Activated CD8-positive, alpha-beta memory T cell treated with anti-CD3 and anti-CD28 coated beads, Interleukin-2, amount 10 ng/mL, durations not matched to agents 7 days and 5 days (primary cell): ENCODE measurements at regions not wholly inside any gene's neighbourhood (a gene's known extent, or its start where the extent isn't known, plus 50 kb on each side); places are given as distances from the start of the nearest gene placed in this dataset.

Source experiments
- ATAC-seq: fragments of 150-1000 bp; cut with Tn5 transposase; one replicate; pipeline ENCODE4 v1.10.0; 2021; ENCODE audit warnings: moderate library complexity
- CTCF ChIA-PET: fragments of 350-600 bp; sonication (Branson Sonifier 250); formaldehyde crosslinking; loops from one replicate; lab custom pipeline; 2021; ENCODE audit warnings: antibody characterized with exemption; lab: Charles Lee
- DNase-seq: peaks from one replicate; pipeline ENCODE4 v3.0.0-alpha.2; 2020
- H3K27ac Mint-ChIP-seq: one replicate; pipeline ENCODE4 v1.8.0; 2021; ENCODE audit warnings: mild to moderate bottlenecking, mixed read lengths
- H3K27me3 Mint-ChIP-seq: one replicate; pipeline ENCODE4 v1.8.0; 2021; ENCODE audit warnings: mixed read lengths
- H3K36me3 Mint-ChIP-seq: one replicate; pipeline ENCODE4 v1.8.0; 2021; ENCODE audit warnings: mild to moderate bottlenecking, mixed read lengths
- H3K4me1 Mint-ChIP-seq: one replicate; pipeline ENCODE4 v1.8.0; 2021; ENCODE audit warnings: mixed read lengths
- H3K4me3 Mint-ChIP-seq: one replicate; pipeline ENCODE4 v1.8.0; 2021; ENCODE audit warnings: mild to moderate bottlenecking, moderate library complexity, mixed read lengths
- H3K9me3 Mint-ChIP-seq: one replicate; pipeline ENCODE4 v1.8.0; 2022; ENCODE audit warnings: low read depth, mixed read lengths

- Mint-ChIP-seq H3K36me3 (no peaks in the 10 kb centered on the region), H3K4me3 (no peak overlapping the region), H3K27ac (no peak overlapping the region), H3K27me3 (no peaks in the 10 kb centered on the region), H3K4me1 (no peaks in the 10 kb centered on the region), H3K9me3 (no peaks in the 10 kb centered on the region)
- CTCF ChIA-PET, result no interaction called here
- DNase-seq, result no peak
- ATAC-seq, result no peak
Measured at GRCh38 chr18:76145521-76146376, 349.3 kb downstream of the ZNF516 start.

- H3K27ac Mint-ChIP-seq, result no peak overlapping the region
- no peak for ATAC-seq
- CTCF ChIA-PET, result no interaction called here
- no peak for DNase-seq
- no peak overlapping the region for H3K4me3 Mint-ChIP-seq
- no peaks in the 10 kb centered on the region for H3K27me3 Mint-ChIP-seq
- H3K36me3 Mint-ChIP-seq, result no peaks in the 10 kb centered on the region
- H3K9me3 Mint-ChIP-seq, result no peaks in the 10 kb centered on the region
- H3K4me1 Mint-ChIP-seq, result no peaks in the 10 kb centered on the region
Measured at GRCh38 chr18:76144844-76145243, 350.2 kb downstream of the ZNF516 start.

DNA sequence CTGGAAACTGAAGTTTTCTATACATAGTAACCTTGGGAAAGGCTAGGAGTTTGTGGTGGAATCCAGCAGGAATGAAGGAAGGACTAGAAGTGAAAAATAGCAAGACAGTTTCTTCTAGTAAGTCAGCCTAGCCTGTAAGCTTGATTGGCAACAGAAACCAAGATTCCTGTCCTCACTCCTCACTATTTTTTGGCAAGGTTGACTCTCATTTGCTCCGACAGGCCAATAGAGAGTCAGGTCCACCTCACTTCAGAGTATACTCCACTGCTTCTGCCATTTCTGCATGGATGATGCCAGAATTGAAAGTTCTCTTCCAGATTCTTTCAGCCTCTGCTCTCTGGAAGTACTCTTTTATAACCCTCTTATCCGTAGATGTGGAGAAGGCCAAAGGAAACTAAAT, 352.4 kb downstream of the ZNF516 start:
- H3K9me3 Mint-ChIP-seq, result no peaks in the 10 kb centered on the region
- H3K36me3 Mint-ChIP-seq, result no peaks in the 10 kb centered on the region
- CTCF ChIA-PET, result no interaction called here
- DNase-seq (no peak), ATAC-seq (no peak)
- no peaks in the 10 kb centered on the region for H3K4me1 Mint-ChIP-seq
- no peak overlapping the region for H3K4me3 Mint-ChIP-seq
- H3K27ac Mint-ChIP-seq, result no peak overlapping the region
- no peaks in the 10 kb centered on the region for H3K27me3 Mint-ChIP-seq

DNA sequence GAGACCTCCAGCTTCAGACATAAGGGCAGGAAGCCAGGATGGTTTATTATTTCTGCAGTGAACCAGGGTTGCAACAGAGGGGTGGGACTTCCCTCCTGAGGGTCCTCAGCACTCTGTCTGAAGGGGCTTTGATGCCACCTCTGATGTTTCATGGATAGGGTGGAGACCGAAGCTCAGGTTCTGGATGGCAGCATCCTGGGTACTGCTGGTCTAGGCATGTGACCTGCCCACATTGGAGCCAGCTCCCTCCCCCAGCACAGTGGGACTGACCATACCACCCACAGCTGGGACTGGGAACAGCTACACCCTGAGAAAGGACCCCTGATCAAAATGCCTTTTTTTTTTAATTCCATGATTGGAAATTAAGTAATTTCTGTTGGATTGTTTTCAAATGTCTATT, 355.2 kb downstream of the ZNF516 start:
- H3K27me3 Mint-ChIP-seq, result no peaks in the 10 kb centered on the region
- H3K27ac Mint-ChIP-seq, result no peak overlapping the region
- ATAC-seq (no peak), DNase-seq (no peak)
- no peaks in the 10 kb centered on the region for H3K36me3 Mint-ChIP-seq
- no peak overlapping the region for H3K4me3 Mint-ChIP-seq
- H3K9me3 Mint-ChIP-seq, result no peaks in the 10 kb centered on the region
- no peaks in the 10 kb centered on the region for H3K4me1 Mint-ChIP-seq
- CTCF ChIA-PET, result no interaction called here

GRCh38 chr18:76137216-76137615, 357.8 kb downstream of the ZNF516 start:
- CTCF ChIA-PET, result no interaction called here
- no peak overlapping the region for H3K27ac Mint-ChIP-seq
- DNase-seq, result no peak

DNA sequence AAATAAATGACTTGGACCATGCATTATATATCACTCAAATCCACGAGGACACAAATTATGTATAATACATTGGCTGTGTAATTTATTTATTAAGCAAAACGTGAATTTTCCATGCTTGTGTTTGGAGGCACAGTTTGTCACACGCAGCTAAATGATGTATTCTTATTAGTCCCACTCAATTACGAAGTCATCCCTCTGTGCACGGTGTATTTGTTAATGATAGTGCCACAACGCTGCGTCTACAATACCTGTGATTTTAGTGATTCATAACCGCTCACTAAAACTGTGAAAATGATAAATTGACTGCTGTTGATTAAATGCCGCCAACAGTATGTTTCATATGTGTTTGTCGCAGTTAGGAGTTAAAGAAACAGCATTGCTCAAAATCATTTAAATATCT, 358.3 kb downstream of the ZNF516 start:
- ATAC-seq (no peak), DNase-seq (no peak)
- CTCF ChIA-PET, result no interaction called here
- Mint-ChIP-seq H3K9me3 (no peaks in the 10 kb centered on the region), H3K27me3 (no peaks in the 10 kb centered on the region), H3K4me1 (no peaks in the 10 kb centered on the region), H3K4me3 (no peak overlapping the region), H3K36me3 (no peaks in the 10 kb centered on the region), H3K27ac (no peak overlapping the region)

More at GRCh38 chr18:76137216-76137615, 357.8 kb downstream of the ZNF516 start:
- Mint-ChIP-seq H3K27me3 (no peaks in the 10 kb centered on the region), H3K4me1 (no peaks in the 10 kb centered on the region), H3K36me3 (no peaks in the 10 kb centered on the region), H3K9me3 (no peaks in the 10 kb centered on the region), H3K4me3 (no peak overlapping the region)
- ATAC-seq, result no peak

DNA sequence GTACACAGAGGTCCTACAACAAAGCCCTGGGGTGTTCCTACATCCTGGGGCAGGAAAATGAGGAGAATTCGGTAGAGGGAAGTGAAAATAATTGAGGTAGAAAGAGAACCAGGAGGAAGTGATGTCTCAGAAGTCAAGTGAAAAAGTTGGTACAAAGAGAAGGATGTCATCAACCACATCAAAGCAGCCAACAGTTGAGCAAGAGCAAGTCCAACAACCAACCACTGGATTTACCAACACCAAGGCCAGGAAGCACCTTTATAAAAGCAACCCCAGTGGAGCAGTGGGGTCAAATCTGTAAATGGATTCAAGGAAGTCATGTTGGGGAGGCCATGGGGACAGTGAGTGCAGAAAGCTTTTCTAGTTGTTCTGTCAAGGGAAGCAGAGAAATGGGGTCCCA, 360.4 kb downstream of the ZNF516 start:
- CTCF ChIA-PET, result no interaction called here
- no peaks in the 10 kb centered on the region for H3K36me3 Mint-ChIP-seq
- no peaks in the 10 kb centered on the region for H3K27me3 Mint-ChIP-seq
- ATAC-seq (no peak), DNase-seq (no peak)
- no peak overlapping the region for H3K27ac Mint-ChIP-seq
- H3K4me3 Mint-ChIP-seq, result no peak overlapping the region
- H3K4me1 Mint-ChIP-seq, result no peaks in the 10 kb centered on the region
- no peaks in the 10 kb centered on the region for H3K9me3 Mint-ChIP-seq

DNA sequence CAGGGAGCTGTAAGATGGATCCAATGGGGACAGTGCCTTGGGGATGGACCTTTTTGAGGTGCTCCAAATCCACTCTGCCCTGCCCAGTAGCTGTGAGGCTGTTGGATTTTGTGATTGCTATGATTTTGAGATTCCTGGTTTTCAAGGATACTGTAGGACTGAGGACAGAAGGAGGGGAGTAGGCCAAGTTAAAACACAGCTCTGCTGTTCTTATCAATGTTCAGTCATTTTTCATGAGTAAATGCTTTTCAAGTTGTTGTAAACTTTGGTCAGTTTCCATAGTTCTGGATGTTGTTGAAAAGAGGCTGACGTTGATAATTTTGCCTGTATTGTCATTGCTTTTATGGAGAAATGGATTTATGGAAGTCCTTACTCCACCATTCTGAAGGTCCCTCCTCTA, 361.2 kb downstream of the ZNF516 start:
- DNase-seq (no peak), ATAC-seq (no peak)
- Mint-ChIP-seq H3K4me3 (no peak overlapping the region), H3K27ac (no peak overlapping the region), H3K27me3 (no peaks in the 10 kb centered on the region), H3K9me3 (no peaks in the 10 kb centered on the region), H3K36me3 (no peaks in the 10 kb centered on the region), H3K4me1 (no peaks in the 10 kb centered on the region)
- CTCF ChIA-PET, result no interaction called here

DNA sequence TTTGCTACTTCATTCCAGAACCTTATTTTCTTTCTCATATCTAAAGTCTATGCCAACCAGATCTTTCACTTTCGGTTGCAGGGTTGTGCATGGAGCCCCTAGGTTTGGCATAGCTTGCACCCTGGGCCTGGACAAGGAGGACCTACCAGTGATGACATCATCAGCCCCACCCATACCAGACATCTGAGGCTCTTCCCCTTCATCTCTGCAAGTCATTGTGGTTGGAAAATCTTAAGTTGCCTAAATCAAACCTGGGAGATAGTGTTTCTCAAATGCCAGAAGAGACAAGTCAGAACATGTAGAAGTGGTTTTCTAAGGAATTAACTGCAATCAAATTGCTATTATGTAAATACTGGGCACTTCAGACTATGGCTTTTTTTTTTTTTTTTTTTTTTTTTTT, 363.3 kb downstream of the ZNF516 start:
- ATAC-seq (no peak), DNase-seq (no peak)
- no peak overlapping the region for H3K4me3 Mint-ChIP-seq
- no peak overlapping the region for H3K27ac Mint-ChIP-seq
- no peaks in the 10 kb centered on the region for H3K27me3 Mint-ChIP-seq
- no peaks in the 10 kb centered on the region for H3K4me1 Mint-ChIP-seq
- H3K9me3 Mint-ChIP-seq, result no peaks in the 10 kb centered on the region
- CTCF ChIA-PET, result no interaction called here
- no peaks in the 10 kb centered on the region for H3K36me3 Mint-ChIP-seq

- Mint-ChIP-seq H3K4me3 (no peak overlapping the region), H3K4me1 (no peaks in the 10 kb centered on the region), H3K36me3 (no peaks in the 10 kb centered on the region), H3K27ac (no peak overlapping the region), H3K9me3 (no peaks in the 10 kb centered on the region), H3K27me3 (no peaks in the 10 kb centered on the region)
- DNase-seq, result no peak
- ATAC-seq, result no peak
- CTCF ChIA-PET, result no interaction called here
Measured at GRCh38 chr18:76130845-76131244, 364.2 kb downstream of the ZNF516 start.

DNA sequence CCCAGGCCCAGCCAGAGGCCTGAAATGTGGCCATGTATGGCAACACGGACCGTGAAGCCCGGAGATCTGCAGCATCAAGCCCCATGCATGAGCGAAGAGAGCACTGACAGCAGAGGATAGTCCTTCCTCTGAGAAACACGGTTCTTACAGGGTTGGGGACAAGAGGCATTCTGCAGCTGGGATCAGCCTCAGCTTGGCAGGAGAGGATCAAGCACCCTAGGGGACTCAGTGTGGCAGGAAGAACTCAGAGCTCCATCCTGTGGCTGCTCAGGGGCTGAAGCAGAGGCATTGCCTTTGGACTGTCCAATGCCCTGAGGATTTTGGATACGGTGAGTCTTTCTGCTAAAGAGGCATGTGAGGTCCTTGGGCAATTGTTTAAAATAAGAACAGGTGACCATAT, 368.7 kb downstream of the ZNF516 start:
- CTCF ChIA-PET, result no interaction called here
- no peaks in the 10 kb centered on the region for H3K4me1 Mint-ChIP-seq
- H3K36me3 Mint-ChIP-seq, result no peaks in the 10 kb centered on the region
- no peak overlapping the region for H3K27ac Mint-ChIP-seq
- H3K9me3 Mint-ChIP-seq, result no peaks in the 10 kb centered on the region
- no peak overlapping the region for H3K4me3 Mint-ChIP-seq
- H3K27me3 Mint-ChIP-seq, result no peaks in the 10 kb centered on the region
- ATAC-seq, result no peak
- DNase-seq, result no peak

DNA sequence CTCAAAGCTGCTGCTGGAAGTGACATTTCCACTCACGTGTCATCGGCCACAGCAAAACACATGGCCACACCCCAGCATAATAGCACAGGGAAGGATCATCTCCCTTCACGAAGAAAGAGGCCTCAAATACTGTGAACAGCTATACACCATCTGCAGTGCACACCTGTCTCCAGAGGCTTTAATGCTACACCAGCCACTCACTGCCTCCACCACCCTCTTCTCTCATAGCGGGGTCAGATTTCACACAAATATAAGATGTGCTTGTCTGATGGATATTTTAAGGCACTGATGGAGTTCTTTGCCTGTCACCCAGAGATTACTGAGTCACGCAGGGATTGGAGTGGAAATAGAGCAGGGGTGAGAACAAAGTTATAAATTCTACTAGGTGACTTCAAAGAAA, 374.0 kb downstream of the ZNF516 start:
- H3K4me1 Mint-ChIP-seq, result no peaks in the 10 kb centered on the region
- ATAC-seq (no peak), DNase-seq (no peak)
- H3K27ac Mint-ChIP-seq, result no peak overlapping the region
- no peaks in the 10 kb centered on the region for H3K27me3 Mint-ChIP-seq
- H3K4me3 Mint-ChIP-seq, result no peak overlapping the region
- no peaks in the 10 kb centered on the region for H3K9me3 Mint-ChIP-seq
- H3K36me3 Mint-ChIP-seq, result no peaks in the 10 kb centered on the region
- CTCF ChIA-PET, result no interaction called here

DNA sequence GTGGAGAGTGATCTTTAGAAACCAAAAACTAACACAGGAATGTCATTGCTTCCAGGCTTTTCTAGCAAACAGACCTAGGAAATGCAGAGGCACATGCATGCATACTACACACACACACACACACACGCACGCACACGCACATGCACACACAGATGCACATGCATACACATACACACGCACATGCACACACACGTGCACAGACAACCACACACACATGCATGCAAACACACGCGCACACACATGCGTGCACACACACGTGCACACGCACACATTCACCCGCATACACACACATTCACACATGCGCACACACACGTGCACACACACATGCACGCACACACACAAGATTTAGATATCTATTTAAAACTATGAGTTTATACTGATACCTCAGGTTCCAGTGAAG, 379.5 kb downstream of the ZNF516 start:
- Mint-ChIP-seq H3K27ac (no peak overlapping the region), H3K27me3 (no peaks in the 10 kb centered on the region), H3K4me3 (no peak overlapping the region), H3K36me3 (no peaks in the 10 kb centered on the region), H3K4me1 (no peaks in the 10 kb centered on the region), H3K9me3 (peaks cover 2% of the 10 kb centered on the region)
- ATAC-seq (no peak), DNase-seq (no peak)
- CTCF ChIA-PET, result no interaction called here

DNA sequence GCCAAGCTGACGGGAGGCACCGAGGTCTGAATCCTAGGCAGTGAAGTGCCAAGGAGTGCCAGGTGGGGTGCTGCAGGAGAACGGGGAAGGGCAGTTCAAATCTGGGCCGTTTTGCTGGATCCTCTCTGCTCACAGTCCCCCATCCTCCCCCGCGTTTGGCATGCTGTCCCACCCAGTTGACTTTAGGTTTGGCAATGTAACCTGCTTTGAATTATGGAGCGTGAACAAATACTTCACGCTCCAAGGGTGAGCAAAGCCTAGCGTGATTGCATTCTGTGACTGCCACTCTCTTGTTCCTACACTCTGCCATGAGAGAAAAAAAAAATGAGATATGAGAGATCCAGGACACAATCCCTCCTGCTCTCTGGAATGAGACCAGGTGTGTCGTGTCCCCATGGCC, 381.9 kb downstream of the ZNF516 start:
- H3K4me3 Mint-ChIP-seq, result no peak overlapping the region
- no peaks in the 10 kb centered on the region for H3K27me3 Mint-ChIP-seq
- H3K36me3 Mint-ChIP-seq, result no peaks in the 10 kb centered on the region
- no peaks in the 10 kb centered on the region for H3K4me1 Mint-ChIP-seq
- H3K9me3 Mint-ChIP-seq, result peaks cover 2% of the 10 kb centered on the region
- no peak for ATAC-seq
- no peak for DNase-seq
- CTCF ChIA-PET, result no interaction called here
- H3K27ac Mint-ChIP-seq, result no peak overlapping the region
